HG02763 (cell line): ENCODE measurements at regions not wholly inside any gene's neighbourhood (a gene's known extent, or its start where the extent isn't known, plus 50 kb on each side); places are given as distances from the start of the nearest gene placed in this dataset.
"Not testable (repeated sequence)": the region's sequence is repeated elsewhere in the genome, so short reads cannot be mapped to it uniquely, and the experiment has no call there.

Experiments
- ATAC-seq: cut with Tn5 transposase; IDR thresholded peaks from one replicate; pipeline ENCODE4 v1.9.1; 2021; ENCODE audit warnings: mild to moderate bottlenecking, moderate library complexity; ENCODE audit not compliant: unreplicated experiment

GRCh38 chr4:148883891-148884290, 441.7 kb upstream of the NR3C2 start:
- ATAC-seq: no peak

GRCh38 chr4:148883435-148883834, 441.2 kb upstream of the NR3C2 start:
- ATAC-seq: no peak

- ATAC-seq: no peak
These were observed 439.8 kb upstream of the NR3C2 start for GRCh38 chr4:148881860-148882643.

- ATAC-seq: no peak
These were observed 432.1 kb upstream of the NR3C2 start for GRCh38 chr4:148874331-148874730.

- no peak for ATAC-seq
These were observed 426.0 kb upstream of the NR3C2 start for GRCh38 chr4:148868191-148868590.

GRCh38 chr4:148866666-148867065, 424.5 kb upstream of the NR3C2 start:
- ATAC-seq: no peak

- ATAC-seq: no peak
These were observed 415.8 kb upstream of the NR3C2 start for GRCh38 chr4:148857973-148858534.

GRCh38 chr4:148857239-148857972, 415.2 kb upstream of the NR3C2 start:
- no peak for ATAC-seq

- no peak for ATAC-seq
These were observed 412.0 kb upstream of the NR3C2 start for GRCh38 chr4:148854203-148854602.

- no peak for ATAC-seq
These were observed 410.0 kb upstream of the NR3C2 start for GRCh38 chr4:148852092-148852699.

GRCh38 chr4:148850257-148850995, 408.2 kb upstream of the NR3C2 start:
- ATAC-seq: no peak

GRCh38 chr4:148849581-148849980, 407.4 kb upstream of the NR3C2 start:
- no peak for ATAC-seq

GRCh38 chr4:148847544-148848255, 405.5 kb upstream of the NR3C2 start:
- no peak for ATAC-seq

GRCh38 chr4:148845609-148846008, 403.4 kb upstream of the NR3C2 start:
- no peak for ATAC-seq

- no peak for ATAC-seq
These were observed 401.4 kb upstream of the NR3C2 start for GRCh38 chr4:148843625-148844024.

- no peak for ATAC-seq
These were observed 400.6 kb upstream of the NR3C2 start for GRCh38 chr4:148842843-148843242.

- not testable (repeated sequence) for ATAC-seq
These were observed 395.4 kb upstream of the NR3C2 start for GRCh38 chr4:148837571-148837970.

- ATAC-seq: no peak
These were observed 392.8 kb upstream of the NR3C2 start for GRCh38 chr4:148834804-148835631.

- no peak for ATAC-seq
These were observed 389.7 kb upstream of the NR3C2 start for GRCh38 chr4:148831945-148832344.
